B cell (primary cell): ENCODE measurements at regions not wholly inside any gene's neighbourhood (a gene's known extent, or its start where the extent isn't known, plus 50 kb on each side); places are given as distances from the start of the nearest gene placed in this dataset.

Source experiments
- ATAC-seq: fragments of 200-7000 bp; cut with Tn5 transposase; one replicate; pipeline ENCODE4 v1.10.0; 2021; ENCODE audit warnings: low read depth, mild to moderate bottlenecking, moderate number of reproducible peaks, moderate library complexity
- CTCF ChIA-PET: fragments of 350-600 bp; sonication (Branson Sonifier 250); formaldehyde crosslinking; loops from one replicate; lab custom pipeline; 2021; ENCODE audit warnings: antibody characterized with exemption, inconsistent platforms; lab: Charles Lee
- POLR2A ChIA-PET: fragments of 350-600 bp; sonication (Branson Sonifier 250); formaldehyde crosslinking; loops from one replicate; lab custom pipeline; 2021; ENCODE audit warnings: antibody characterized with exemption; lab: Charles Lee
- DNase-seq: peaks from one replicate; pipeline ENCODE4 v3.0.0; 2013
- H2AFZ ChIP-seq: 2 replicates; pipeline ENCODE4 v1.6.1; 2012; ENCODE audit warnings: mild to moderate bottlenecking, low read depth, low read length; ENCODE audit not compliant: insufficient read depth, poor library complexity, severe bottlenecking
- H3K27ac ChIP-seq, 2 donors: 1 replicate in 1 of 2; 2 replicates in 1 of 2; pipeline ENCODE4 v1.5.1; 2012 to 2013; ENCODE audit warnings: low read length in 2 of 2, mild to moderate bottlenecking in 2 of 2, moderate library complexity in 1 of 2
- H3K27me3 ChIP-seq, 4 experiments: fragments of 200-600 bp in 1 of 4; sonication (generic) in 1 of 4; replicated peaks in 1 of 4; 1 replicate in 2 of 4; 2 replicates in 2 of 4; pipeline versions ENCODE4 v1.6.1 to v1.7.0; 2013 to 2016; ENCODE audit warnings: low read length in 3 of 4, mild to moderate bottlenecking in 2 of 4, mixed read lengths in 1 of 4, moderate library complexity in 1 of 4; ENCODE audit not compliant: insufficient read depth in 4 of 4, control insufficient read depth in 3 of 4; ENCODE audit errors: control extremely low read depth in 1 of 4
- H3K36me3 ChIP-seq, 2 experiments: replicated peaks in 1 of 2; 1 replicate in 1 of 2; 2 replicates in 1 of 2; pipeline versions ENCODE4 v1.6.1 to v1.7.1; 2013; ENCODE audit warnings: low read length in 1 of 2; ENCODE audit not compliant: insufficient read depth in 2 of 2, control insufficient read depth in 1 of 2; ENCODE audit errors: control extremely low read depth in 1 of 2, extremely low read depth in 1 of 2
- H3K4me1 ChIP-seq, 2 donors: fragments of 200-600 bp in 1 of 2; sonication (generic) in 1 of 2; 1 replicate in 1 of 2; 2 replicates in 1 of 2; pipeline versions ENCODE4 v1.5.1 to v1.6.1; 2013 to 2017; ENCODE audit warnings: low read length in 2 of 2; ENCODE audit not compliant: control insufficient read depth in 2 of 2, insufficient read depth in 2 of 2
- H3K4me2 ChIP-seq: replicated peaks from 2 replicates; pipeline ENCODE3; 2012; ENCODE audit warnings: mild to moderate bottlenecking, low read depth, low read length; ENCODE audit not compliant: poor library complexity, severe bottlenecking
- H3K4me3 ChIP-seq, 5 experiments: fragments of 200-600 bp in 1 of 5; sonication (generic) in 1 of 5; 1 replicate in 3 of 5; 2 replicates in 2 of 5; pipeline versions ENCODE4 v1.5.1 to v1.7.0; 2011 to 2016; ENCODE audit warnings: low read length in 4 of 5, mild to moderate bottlenecking in 4 of 5, low read depth in 2 of 5, control low read depth in 1 of 5, moderate library complexity in 1 of 5; ENCODE audit not compliant: insufficient read depth in 1 of 5; ENCODE audit errors: control extremely low read depth in 1 of 5, extremely low read depth in 1 of 5
- H3K79me2 ChIP-seq: fragments of 200-600 bp; sonication (generic); one replicate; pipeline ENCODE4 v1.6.0; 2016; ENCODE audit warnings: low read length; ENCODE audit not compliant: control insufficient read depth, insufficient read depth
- H3K9ac ChIP-seq: fragments of 200-600 bp; sonication (generic); 2 replicates; pipeline ENCODE4 v1.6.1; 2017; ENCODE audit warnings: mild to moderate bottlenecking, low read length, moderate library complexity
- H3K9me3 ChIP-seq, 3 donors: one replicate each; pipeline versions ENCODE4 v1.6.1 to v1.7.1; 2013; ENCODE audit warnings: low read length in 2 of 3; ENCODE audit not compliant: control insufficient read depth in 2 of 3, insufficient read depth in 1 of 3; ENCODE audit errors: control extremely low read depth in 1 of 3
- H4K20me1 ChIP-seq: 2 replicates; pipeline ENCODE4 v1.6.0; 2012; ENCODE audit warnings: mild to moderate bottlenecking, low read length; ENCODE audit not compliant: insufficient read depth, control insufficient read depth, poor library complexity, severe bottlenecking
- H3K27ac Mint-ChIP-seq: one replicate; pipeline ENCODE4 v1.8.0; 2021; ENCODE audit warnings: mixed read lengths
- H3K27me3 Mint-ChIP-seq: one replicate; pipeline ENCODE4 v1.8.0; 2021; ENCODE audit warnings: mixed read lengths
- H3K4me1 Mint-ChIP-seq: one replicate; pipeline ENCODE4 v1.8.0; 2021; ENCODE audit warnings: mixed read lengths
- H3K4me3 Mint-ChIP-seq: one replicate; pipeline ENCODE4 v1.8.0; 2021; ENCODE audit warnings: mixed read lengths
- H3K9me3 Mint-ChIP-seq: one replicate; pipeline ENCODE4 v1.8.0; 2022; ENCODE audit warnings: mixed read lengths; ENCODE audit not compliant: insufficient read depth
- EZH2 ChIP-seq: IDR thresholded peaks from 2 replicates; pipeline ENCODE4 v1.6.1; 2012; ENCODE audit warnings: borderline replicate concordance, low read depth, mild to moderate bottlenecking, moderate library complexity, low read length; ENCODE audit not compliant: insufficient read depth, poor library complexity, severe bottlenecking
- WGBS: methylation state at CpG from one replicate; pipeline ENCODE4 v1.1.5; 2013; ENCODE audit warnings: missing lambda C conversion rate; ENCODE audit not compliant: insufficient coverage; 5-methylcytosine and 5-hydroxymethylcytosine counted together
- intact Hi-C: fragments of 100-400 bp; cut with micrococcal nuclease; formaldehyde crosslinking; loops from one replicate; pipeline ENCODE4 v1.10.0; 2022
- TF ChIP-seq, protein P1 (sequence below): fragments of 200-600 bp; IDR thresholded peaks from one replicate; pipeline ENCODE4 v1.8.0; 2022; ENCODE audit warnings: antibody characterized with exemption, mild to moderate bottlenecking

GRCh38 chr2:228675091-228675490 lies 493.6 kb upstream of the SPHKAP start:
- Histone ChIP-seq H3K79me2 (no peaks in the 10 kb centered on the region), H3K4me2 (no peak overlapping the region), H3K9ac (no peak overlapping the region), H3K27ac (no peak overlapping the region), H3K9me3 (no peaks in the 10 kb centered on the region), H3K4me3 (no peak overlapping the region), H3K36me3 (no peaks in the 10 kb centered on the region), H3K4me1 (no peaks in the 10 kb centered on the region), H3K27me3 (no peaks in the 10 kb centered on the region), H4K20me1 (no peaks in the 10 kb centered on the region), H2AFZ (no peak overlapping the region)
- TF ChIP-seq, protein P1, sequence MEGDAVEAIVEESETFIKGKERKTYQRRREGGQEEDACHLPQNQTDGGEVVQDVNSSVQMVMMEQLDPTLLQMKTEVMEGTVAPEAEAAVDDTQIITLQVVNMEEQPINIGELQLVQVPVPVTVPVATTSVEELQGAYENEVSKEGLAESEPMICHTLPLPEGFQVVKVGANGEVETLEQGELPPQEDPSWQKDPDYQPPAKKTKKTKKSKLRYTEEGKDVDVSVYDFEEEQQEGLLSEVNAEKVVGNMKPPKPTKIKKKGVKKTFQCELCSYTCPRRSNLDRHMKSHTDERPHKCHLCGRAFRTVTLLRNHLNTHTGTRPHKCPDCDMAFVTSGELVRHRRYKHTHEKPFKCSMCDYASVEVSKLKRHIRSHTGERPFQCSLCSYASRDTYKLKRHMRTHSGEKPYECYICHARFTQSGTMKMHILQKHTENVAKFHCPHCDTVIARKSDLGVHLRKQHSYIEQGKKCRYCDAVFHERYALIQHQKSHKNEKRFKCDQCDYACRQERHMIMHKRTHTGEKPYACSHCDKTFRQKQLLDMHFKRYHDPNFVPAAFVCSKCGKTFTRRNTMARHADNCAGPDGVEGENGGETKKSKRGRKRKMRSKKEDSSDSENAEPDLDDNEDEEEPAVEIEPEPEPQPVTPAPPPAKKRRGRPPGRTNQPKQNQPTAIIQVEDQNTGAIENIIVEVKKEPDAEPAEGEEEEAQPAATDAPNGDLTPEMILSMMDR = no peak
- TF ChIP-seq EZH2 = no peak
- H3K9me3 Mint-ChIP-seq = peaks cover 3% of the 10 kb centered on the region
- no peaks in the 10 kb centered on the region for H3K4me1 Mint-ChIP-seq
- no peaks in the 10 kb centered on the region for H3K27me3 Mint-ChIP-seq
- intact Hi-C loops = no loop called here
- ATAC-seq (no peak), DNase-seq (no peak)
- POLR2A ChIA-PET = no interaction called here
- no peak overlapping the region for H3K27ac Mint-ChIP-seq
- 50% methylated on average over 2 of the region's 2 CpGs for WGBS
- CTCF ChIA-PET = no interaction called here
- no peak overlapping the region for H3K4me3 Mint-ChIP-seq

- Histone ChIP-seq H2AFZ (no peak overlapping the region), H3K4me3 (no peak overlapping the region), H3K9me3 (no peaks in the 10 kb centered on the region), H3K27ac (no peak overlapping the region), H3K4me1 (no peaks in the 10 kb centered on the region), H3K27me3 (no peaks in the 10 kb centered on the region), H3K36me3 (no peaks in the 10 kb centered on the region), H3K79me2 (no peaks in the 10 kb centered on the region), H3K9ac (no peak overlapping the region), H4K20me1 (no peaks in the 10 kb centered on the region), H3K4me2 (no peak overlapping the region)
- POLR2A ChIA-PET = no interaction called here
- peaks cover 3% of the 10 kb centered on the region for H3K9me3 Mint-ChIP-seq
- H3K27me3 Mint-ChIP-seq = no peaks in the 10 kb centered on the region
- ATAC-seq (no peak), DNase-seq (no peak)
- intact Hi-C loops = no loop called here
- 100% methylated on average over 2 of the region's 3 CpGs for WGBS
- CTCF ChIA-PET = no interaction called here
- no peak for TF ChIP-seq EZH2
- TF ChIP-seq, protein P1 = no peak
- no peaks in the 10 kb centered on the region for H3K4me1 Mint-ChIP-seq
- H3K27ac Mint-ChIP-seq = no peak overlapping the region
- no peak overlapping the region for H3K4me3 Mint-ChIP-seq
These were observed 492.5 kb upstream of the SPHKAP start for GRCh38 chr2:228673876-228674554.
